Esophagus (tissue), 2 donors: ENCODE measurements at regions not wholly inside any gene's neighbourhood (a gene's known extent, or its start where the extent isn't known, plus 50 kb on each side); places are given as distances from the start of the nearest gene placed in this dataset.
"Not testable (repeated sequence)": the region's sequence is repeated elsewhere in the genome, so short reads cannot be mapped to it uniquely, and the experiment has no call there.

ENCODE experiments used
- H3K27ac ChIP-seq, 2 donors: one replicate each; pipeline ENCODE4 v1.5.1; 2013; ENCODE audit warnings: low read depth in 2 of 2, mild to moderate bottlenecking in 2 of 2, inconsistent platforms in 1 of 2, low read length in 1 of 2, moderate library complexity in 1 of 2
- H3K27me3 ChIP-seq, 2 donors: one replicate each; pipeline ENCODE4 v1.6.1; 2013; ENCODE audit warnings: low read length in 2 of 2, control low read depth in 1 of 2, mild to moderate bottlenecking in 1 of 2; ENCODE audit not compliant: insufficient read depth in 2 of 2, control insufficient read depth in 1 of 2
- H3K36me3 ChIP-seq, 2 donors: one replicate each; pipeline ENCODE4 v1.6.1; 2013; ENCODE audit warnings: low read length in 1 of 2; ENCODE audit not compliant: control insufficient read depth in 2 of 2, insufficient read depth in 2 of 2
- H3K4me1 ChIP-seq, 2 donors: one replicate each; pipeline ENCODE4 v1.6.1; 2013; ENCODE audit warnings: low read length in 1 of 2; ENCODE audit not compliant: control insufficient read depth in 2 of 2, insufficient read depth in 2 of 2
- H3K4me3 ChIP-seq, 2 donors: one replicate each; pipeline ENCODE4 v1.5.1; 2013; ENCODE audit warnings: low read length in 2 of 2, mild to moderate bottlenecking in 2 of 2, low read depth in 1 of 2, moderate library complexity in 1 of 2
- H3K9me3 ChIP-seq, 2 donors: one replicate each; pipeline ENCODE4 v1.6.1; 2013; ENCODE audit warnings: mild to moderate bottlenecking in 2 of 2, low read depth in 1 of 2, low read length in 1 of 2, moderate library complexity in 1 of 2; ENCODE audit not compliant: control insufficient read depth in 2 of 2, insufficient read depth in 1 of 2
- WGBS, 2 donors: extraction: QIAGEN DNeasy Blood & Tissue Kit; methylation state at CpG; one replicate each; pipeline ENCODE4 v1.1.7; 2013; 5-methylcytosine and 5-hydroxymethylcytosine counted together
- donor health status: healthy with polysubstance abuse.
- donor health status: Bipolar disorder and iron deficiency.

DNA sequence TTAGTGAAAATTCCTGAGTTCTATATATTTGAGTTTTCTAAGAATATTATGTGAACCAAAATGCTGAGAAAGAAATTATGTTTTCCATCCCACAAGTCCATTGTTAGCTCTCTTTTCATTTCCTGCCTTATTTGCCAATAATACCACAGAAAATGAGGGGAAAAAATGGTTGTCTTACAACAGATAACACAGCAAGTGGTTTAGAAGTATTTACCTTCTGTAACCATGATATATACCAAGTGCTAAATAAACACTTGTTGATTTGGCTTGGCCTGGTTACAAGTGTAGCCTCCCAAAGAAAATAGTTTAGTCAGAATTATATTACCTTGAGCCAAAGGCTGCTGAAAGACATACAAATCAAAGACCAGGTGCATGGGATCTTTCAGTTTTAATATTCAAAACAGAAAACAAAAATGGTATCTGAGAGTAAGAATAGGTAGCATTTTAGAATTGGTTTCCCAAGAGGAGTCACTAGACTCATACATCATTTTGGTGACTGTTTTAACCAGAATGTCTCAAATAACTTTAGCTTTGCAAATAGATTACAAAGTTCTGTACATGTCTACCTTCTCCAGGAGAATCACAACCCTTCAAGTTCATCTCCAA is 439.8 kb upstream of the DYNLRB2 start:
- Histone ChIP-seq H3K36me3 (no peaks in the 10 kb centered on the region), H3K9me3 (no peaks in the 10 kb centered on the region), H3K27me3 (no peaks in the 10 kb centered on the region), H3K27ac (no peak overlapping the region), H3K4me1 (no peaks in the 10 kb centered on the region), H3K4me3 (no peak overlapping the region)

DNA sequence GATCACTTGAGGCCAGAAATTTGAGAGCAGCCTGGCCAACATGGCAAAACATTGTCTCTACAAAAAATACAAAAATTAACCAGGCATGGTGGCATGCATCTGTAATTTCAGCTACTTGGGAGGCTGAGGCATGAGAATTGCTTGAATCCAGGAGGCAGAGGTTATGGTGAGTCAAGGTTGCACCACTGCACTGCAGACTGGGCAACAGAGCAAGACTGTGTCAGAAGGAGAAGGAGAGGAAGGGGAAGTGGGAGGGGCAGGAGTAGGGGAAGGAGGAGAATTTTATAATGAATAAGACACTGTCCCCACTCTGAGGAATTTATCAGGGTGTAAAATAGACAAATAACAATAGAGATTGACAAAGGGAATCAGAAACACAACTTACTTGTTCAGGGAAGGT is 440.6 kb upstream of the DYNLRB2 start:
- Histone ChIP-seq H3K9me3 (no peaks in the 10 kb centered on the region), H3K4me3 (no peak overlapping the region), H3K27me3 (no peaks in the 10 kb centered on the region)

DNA sequence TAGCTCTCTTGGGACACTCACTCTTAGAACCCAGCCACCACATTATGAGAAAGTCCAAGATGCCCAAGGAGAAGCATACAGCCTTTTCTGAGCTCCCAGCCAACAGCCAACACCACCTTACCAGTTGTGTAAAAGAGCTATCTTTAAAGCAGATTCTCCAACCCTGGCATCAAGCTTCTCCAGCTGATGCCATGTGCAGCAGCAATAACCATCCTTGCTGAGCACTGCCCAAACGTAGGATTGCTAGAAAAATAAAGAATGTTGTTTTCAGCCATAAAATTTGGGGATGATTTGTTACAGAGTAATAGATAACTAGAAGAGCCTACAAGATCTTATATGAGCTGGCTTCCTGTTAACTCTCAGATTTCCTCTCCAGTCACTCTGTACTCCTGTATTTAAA is 443.7 kb upstream of the DYNLRB2 start:
- WGBS, 2 donors = 74 to 79% methylated on average over 1 of the region's 1 CpG
- Histone ChIP-seq H3K4me1 (no peaks in the 10 kb centered on the region), H3K9me3 (no peaks in the 10 kb centered on the region), H3K36me3 (no peaks in the 10 kb centered on the region), H3K27ac (no peak overlapping the region), H3K27me3 (no peaks in the 10 kb centered on the region), H3K4me3 (no peak overlapping the region)

More for the DNA sequence above, 440.6 kb upstream of the DYNLRB2 start:
- no peak overlapping the region for H3K27ac ChIP-seq
- no peaks in the 10 kb centered on the region for H3K36me3 ChIP-seq
- H3K4me1 ChIP-seq = no peaks in the 10 kb centered on the region

DNA sequence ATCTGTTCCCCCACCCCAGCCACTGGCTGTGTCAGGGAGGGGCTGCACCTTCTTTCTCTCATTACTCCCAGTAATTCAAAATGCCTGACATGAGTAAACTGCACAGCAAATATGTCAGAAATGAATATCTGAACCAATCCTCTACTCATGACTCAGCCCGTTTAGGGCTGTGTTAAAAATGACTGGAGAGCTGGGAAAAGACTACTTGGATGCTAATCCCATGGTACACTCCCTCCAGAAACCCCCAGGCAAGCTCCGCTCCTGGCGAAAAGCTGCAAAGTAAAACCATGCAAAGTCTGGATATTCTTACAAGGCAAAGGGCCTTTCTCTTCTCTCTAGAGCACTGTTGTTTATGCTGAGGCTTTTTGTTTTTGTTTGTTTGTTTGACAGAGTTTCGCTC is 448.1 kb upstream of the DYNLRB2 start:
- no peaks in the 10 kb centered on the region for H3K4me1 ChIP-seq
- no peaks in the 10 kb centered on the region for H3K27me3 ChIP-seq
- no peak overlapping the region for H3K27ac ChIP-seq
- H3K4me3 ChIP-seq = no peak overlapping the region
- no peaks in the 10 kb centered on the region for H3K36me3 ChIP-seq
- WGBS, 2 donors = 58 to 66% methylated on average over 4 of the region's 4 CpGs
- no peaks in the 10 kb centered on the region for H3K9me3 ChIP-seq

DNA sequence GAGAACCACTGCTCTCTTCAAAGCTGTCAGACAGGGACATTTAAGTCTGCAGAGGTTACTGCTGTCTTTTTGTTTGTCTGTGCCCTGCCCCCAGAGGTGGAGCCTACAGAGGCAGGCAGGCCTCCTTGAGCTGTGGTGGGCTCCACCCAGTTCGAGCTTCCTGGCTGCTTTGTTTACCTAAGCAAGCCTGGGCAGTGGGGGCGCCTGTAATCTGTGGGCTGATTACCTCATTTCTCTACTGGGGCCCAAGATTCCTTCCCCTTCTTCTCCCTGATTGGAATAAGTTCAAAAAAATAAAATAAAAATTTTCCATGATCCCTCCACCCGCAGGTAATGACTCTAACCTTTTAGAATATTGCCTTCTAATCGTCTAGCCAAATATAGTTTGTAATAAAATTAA is 449.3 kb upstream of the DYNLRB2 start:
- WGBS, 2 donors = 25 to 38% methylated on average over 4 of the region's 4 CpGs
- not testable (repeated sequence) for H3K27me3 ChIP-seq, H3K4me3 ChIP-seq, H3K27ac ChIP-seq, H3K4me1 ChIP-seq, H3K9me3 ChIP-seq, H3K36me3 ChIP-seq

DNA sequence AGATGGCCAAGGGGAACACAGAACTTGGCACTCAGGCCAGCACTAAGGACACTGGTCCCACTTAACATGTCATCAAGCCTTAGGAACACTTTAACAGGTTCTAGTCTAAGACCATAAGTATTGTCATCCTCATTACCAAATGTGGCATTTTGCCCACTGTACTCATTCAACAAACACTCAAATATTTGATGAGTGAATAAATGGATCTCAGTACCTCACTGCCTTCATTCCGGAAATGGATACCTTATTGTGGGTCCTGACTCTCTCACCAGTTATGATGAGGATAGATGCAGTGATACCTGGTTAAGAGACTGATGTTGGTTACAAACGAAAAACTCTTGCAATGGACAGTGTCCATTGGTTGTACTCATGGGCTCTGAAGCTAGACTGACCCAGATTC is 455.2 kb upstream of the DYNLRB2 start:
- H3K9me3 ChIP-seq = no peaks in the 10 kb centered on the region
- peaks cover 0 to 3% of the 10 kb centered on the region in 2 donors for H3K4me1 ChIP-seq
- H3K27me3 ChIP-seq = no peaks in the 10 kb centered on the region
- WGBS, 2 donors = 84 to 86% methylated on average over 2 of the region's 2 CpGs
- no peak overlapping the region for H3K27ac ChIP-seq
- no peaks in the 10 kb centered on the region for H3K36me3 ChIP-seq
- no peak overlapping the region for H3K4me3 ChIP-seq

DNA sequence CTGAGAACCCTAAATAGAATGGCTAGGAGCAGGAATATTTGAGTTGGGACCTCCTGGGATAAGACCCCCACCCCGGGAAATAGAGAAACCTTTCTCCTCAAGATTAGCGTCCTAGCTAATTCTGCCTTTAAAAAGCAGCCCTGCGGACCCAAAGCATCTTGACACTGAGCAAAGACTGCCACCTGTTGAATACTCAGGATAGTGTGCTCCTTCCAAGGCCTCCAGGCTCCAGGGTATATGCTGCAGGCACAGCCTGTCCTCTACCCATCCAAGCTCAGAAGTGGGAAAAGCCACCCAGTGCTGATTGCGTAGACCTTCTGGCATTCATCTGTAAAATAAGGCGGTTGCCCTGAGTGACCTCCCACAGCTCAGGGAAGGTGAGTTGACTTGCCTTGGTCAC is 456.2 kb upstream of the DYNLRB2 start:
- no peak overlapping the region for H3K4me3 ChIP-seq
- H3K27ac ChIP-seq = peak overlapping the region; percentile 14 to 54

DNA sequence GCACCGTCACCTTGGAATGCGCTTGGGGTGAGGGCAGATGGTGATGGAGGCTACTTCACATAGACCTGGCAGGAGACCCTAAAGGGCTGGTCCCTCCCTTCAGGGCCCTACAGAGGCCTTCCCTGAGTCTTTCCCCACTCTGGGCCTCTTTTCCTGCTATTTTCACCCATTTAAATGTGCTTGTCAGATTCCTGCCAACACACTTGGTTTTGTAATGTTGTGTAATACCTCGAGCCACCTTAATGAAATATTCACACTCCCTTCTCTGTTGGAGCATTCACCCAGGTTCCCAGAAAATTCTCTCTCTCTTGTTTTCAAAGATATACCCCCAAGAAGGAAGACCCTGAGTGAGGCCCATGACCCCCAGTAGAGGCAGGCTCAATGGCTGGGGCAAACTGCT is 456.6 kb upstream of the DYNLRB2 start:
- Histone ChIP-seq H3K9me3 (no peaks in the 10 kb centered on the region), H3K27ac (peak overlapping the region; percentile 14 to 54), H3K27me3 (no peaks in the 10 kb centered on the region), H3K36me3 (no peaks in the 10 kb centered on the region), H3K4me3 (no peak overlapping the region), H3K4me1 (peaks cover 0 to 3% of the 10 kb centered on the region in 2 donors)
- WGBS, 2 donors = 85 to 90% methylated on average over 3 of the region's 3 CpGs

More for the DNA sequence above, 456.2 kb upstream of the DYNLRB2 start:
- peaks cover 0 to 3% of the 10 kb centered on the region in 2 donors for H3K4me1 ChIP-seq
- no peaks in the 10 kb centered on the region for H3K9me3 ChIP-seq
- no peaks in the 10 kb centered on the region for H3K27me3 ChIP-seq
- no peaks in the 10 kb centered on the region for H3K36me3 ChIP-seq
- WGBS, 2 donors = 19 to 22% methylated on average over 5 of the region's 5 CpGs

DNA sequence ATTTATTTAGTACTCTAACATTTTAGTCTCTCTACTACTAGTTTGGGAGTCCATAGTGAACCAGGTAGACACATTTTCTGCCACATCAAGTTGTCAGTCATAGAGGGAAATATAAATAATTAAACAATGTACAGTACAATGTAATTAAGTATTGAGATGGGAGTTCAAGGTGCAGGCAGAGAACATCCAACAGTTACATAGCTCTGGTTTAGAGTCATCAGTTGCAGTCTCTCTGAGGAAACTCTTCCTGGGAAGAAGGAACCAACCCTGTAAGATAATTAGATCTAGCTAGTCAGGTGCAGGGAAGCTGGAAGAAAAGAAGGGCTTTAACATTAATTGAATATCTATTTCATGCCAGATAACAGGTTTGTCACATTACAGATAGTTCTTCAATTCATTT is 457.9 kb upstream of the DYNLRB2 start:
- no peaks in the 10 kb centered on the region for H3K36me3 ChIP-seq
- H3K9me3 ChIP-seq = no peaks in the 10 kb centered on the region
- peaks cover 0 to 3% of the 10 kb centered on the region in 2 donors for H3K4me1 ChIP-seq
- H3K27ac ChIP-seq = no peak overlapping the region
- no peak overlapping the region for H3K4me3 ChIP-seq
- H3K27me3 ChIP-seq = no peaks in the 10 kb centered on the region

DNA sequence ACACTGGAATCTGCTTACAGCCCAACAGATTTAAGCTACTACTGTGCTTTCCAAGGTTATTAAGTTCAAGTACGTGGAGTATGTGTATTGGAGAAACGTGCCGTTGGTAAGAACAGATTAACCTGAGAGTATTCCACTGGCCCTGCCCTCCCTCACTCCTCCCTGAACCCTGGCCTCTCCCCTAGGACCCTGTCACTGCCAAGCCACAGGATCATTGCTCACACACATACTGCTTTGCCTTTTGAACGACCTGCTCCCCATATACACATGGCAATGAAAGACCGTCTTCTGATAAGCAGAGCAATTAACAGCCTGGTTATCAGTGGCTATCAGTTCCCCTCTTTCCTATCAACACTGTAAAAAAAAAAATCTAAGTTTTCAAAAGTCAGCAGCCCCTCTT is 458.9 kb upstream of the DYNLRB2 start:
- Histone ChIP-seq H3K27ac (no peak overlapping the region), H3K4me1 (peaks cover 0 to 3% of the 10 kb centered on the region in 2 donors), H3K27me3 (no peaks in the 10 kb centered on the region), H3K9me3 (no peaks in the 10 kb centered on the region), H3K4me3 (no peak overlapping the region), H3K36me3 (no peaks in the 10 kb centered on the region)
- 71 to 82% methylated on average over 5 of the region's 5 CpGs for WGBS, 2 donors
